HG03103 (cell line): ENCODE measurements at regions not wholly inside any gene's neighbourhood (a gene's known extent, or its start where the extent isn't known, plus 50 kb on each side); places are given as distances from the start of the nearest gene placed in this dataset.

Experiments
- ATAC-seq: cut with Tn5 transposase; IDR thresholded peaks from one replicate; pipeline ENCODE4 v1.9.1; 2021; ENCODE audit warnings: low read depth; ENCODE audit not compliant: unreplicated experiment

DNA sequence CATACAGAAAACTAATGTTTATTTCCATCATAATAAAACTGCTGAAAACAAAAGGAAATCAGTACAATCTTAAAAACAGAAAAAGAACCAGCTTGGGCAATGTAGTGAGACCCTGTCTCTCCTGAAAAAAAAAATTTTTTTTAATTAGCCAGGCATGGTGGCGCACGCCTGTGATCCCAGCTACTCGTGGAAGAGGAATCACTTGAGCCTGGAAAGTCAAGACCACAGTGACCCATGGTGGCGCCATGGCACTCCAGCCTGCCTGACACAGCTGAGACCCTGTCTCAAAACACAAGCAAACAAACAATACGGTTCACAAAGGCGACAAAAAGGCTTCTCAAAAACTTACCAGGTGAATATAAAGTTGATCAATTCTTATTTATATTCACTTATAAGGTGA, 289.7 kb downstream of the BRD1 start:
- no peak for ATAC-seq

- no peak for ATAC-seq
These were observed 291.0 kb downstream of the BRD1 start for GRCh38 chr22:49536571-49537131.

DNA sequence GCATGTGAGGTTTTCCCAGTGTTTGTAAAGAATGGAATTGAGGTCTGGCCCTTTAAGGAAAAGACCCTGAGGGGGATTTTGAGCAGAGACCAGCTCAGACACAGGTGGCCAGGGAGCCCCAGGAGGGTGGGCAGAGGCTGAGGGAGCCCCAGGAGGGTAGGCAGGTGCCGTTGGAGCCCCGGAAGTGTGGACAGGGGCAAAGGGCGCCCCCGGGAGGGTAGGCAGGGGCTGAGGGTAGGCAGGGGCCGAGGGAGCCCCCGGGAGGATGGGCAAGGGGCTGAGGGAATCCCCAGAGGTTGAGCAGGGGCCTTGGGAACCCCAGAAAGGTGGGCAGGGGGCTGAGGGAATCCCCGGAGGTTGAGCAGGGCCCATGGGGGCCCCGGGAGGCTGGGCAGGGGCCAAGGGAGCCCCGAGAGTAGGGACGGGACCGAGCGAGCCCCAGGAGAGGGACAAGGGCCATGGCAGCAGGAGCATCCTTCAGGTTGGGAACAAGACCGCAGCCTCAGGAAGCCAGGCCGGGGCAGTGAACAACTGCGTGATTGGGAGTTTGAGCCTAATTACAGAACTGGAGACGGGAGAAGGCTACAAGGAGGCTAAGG, 292.0 kb downstream of the BRD1 start:
- no peak for ATAC-seq

- no peak for ATAC-seq
These were observed 292.5 kb downstream of the BRD1 start for GRCh38 chr22:49535126-49535525.

DNA sequence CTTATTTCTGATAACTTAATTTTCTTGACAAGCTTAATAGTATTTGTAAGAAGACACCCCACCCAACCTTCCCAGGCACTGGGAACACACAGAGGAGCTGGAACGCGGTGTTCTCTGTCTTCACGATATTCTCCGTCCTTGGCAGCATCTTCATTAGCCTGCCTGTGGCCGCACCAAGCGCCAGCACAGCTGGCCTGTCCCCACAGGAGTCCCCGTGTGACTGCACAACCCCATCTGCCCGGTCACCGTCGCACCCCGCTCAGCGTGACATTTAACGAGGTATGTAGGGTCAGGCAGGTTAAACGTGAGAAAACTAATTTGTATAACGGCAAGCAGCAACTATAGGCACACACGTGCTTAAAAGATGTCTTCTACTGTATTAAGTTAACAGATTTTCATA, 293.3 kb downstream of the BRD1 start:
- no peak for ATAC-seq

DNA sequence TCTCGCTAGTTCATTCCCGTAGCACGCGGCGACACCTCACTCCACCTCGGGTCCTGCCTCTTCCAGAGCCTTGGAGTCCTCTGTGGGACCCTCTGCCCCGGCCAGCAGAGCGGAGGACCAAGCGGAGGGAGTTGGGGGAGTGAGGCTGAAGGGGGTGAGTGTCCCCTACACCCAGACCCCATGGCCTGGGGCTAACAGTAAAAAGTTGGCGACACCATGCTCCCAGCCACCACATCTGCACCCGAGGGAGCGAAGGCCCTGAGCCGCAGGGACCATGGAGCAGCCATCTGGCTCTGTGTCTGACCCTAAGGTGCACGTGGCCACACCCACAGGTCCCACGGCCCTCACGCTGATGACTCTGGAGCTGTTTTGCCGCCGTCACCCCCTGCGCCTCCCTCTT, 293.8 kb downstream of the BRD1 start:
- no peak for ATAC-seq

- ATAC-seq: no peak
These were observed 294.5 kb downstream of the BRD1 start for GRCh38 chr22:49532869-49533802.

DNA sequence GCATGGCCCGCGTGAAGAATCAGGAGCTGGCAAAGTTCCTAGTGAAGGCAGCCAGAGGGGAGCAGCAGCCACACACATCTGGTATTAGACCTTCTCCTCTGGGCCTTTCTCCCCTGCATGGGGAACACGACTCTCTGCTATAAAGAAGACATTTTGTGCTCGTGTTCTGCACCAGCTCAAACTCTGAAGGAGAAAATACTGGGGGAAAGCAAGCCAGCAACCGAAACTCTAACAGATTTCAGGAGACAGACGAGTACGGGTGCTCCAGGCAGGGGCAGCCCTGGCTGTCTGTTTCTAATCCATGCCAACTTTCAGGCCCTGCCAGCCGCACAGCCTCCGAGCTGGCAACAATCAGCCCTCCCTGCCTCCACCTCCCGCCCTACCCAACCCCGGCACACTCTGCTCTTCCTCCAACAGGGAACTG, 296.3 kb downstream of the BRD1 start:
- ATAC-seq: no peak

- ATAC-seq: no peak
These were observed 296.9 kb downstream of the BRD1 start for GRCh38 chr22:49530671-49531367.

DNA sequence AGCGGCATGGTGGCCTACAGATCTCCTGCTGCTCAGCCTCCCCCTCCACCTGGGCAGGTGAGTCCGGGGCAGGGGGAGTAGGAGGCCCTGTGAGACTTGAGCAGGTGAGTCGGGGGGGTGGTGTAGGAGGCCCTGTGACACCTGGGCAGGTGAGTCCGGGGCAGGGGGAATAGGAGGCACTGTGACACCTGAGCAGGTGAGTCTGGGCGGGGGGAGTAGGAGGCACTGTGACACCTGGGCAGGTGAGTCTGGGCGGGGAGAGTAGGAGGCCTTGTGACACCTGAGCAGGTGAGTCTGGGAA, 299.3 kb downstream of the BRD1 start:
- no peak for ATAC-seq

GRCh38 chr22:49527611-49528419, 299.9 kb downstream of the BRD1 start:
- no peak for ATAC-seq

DNA sequence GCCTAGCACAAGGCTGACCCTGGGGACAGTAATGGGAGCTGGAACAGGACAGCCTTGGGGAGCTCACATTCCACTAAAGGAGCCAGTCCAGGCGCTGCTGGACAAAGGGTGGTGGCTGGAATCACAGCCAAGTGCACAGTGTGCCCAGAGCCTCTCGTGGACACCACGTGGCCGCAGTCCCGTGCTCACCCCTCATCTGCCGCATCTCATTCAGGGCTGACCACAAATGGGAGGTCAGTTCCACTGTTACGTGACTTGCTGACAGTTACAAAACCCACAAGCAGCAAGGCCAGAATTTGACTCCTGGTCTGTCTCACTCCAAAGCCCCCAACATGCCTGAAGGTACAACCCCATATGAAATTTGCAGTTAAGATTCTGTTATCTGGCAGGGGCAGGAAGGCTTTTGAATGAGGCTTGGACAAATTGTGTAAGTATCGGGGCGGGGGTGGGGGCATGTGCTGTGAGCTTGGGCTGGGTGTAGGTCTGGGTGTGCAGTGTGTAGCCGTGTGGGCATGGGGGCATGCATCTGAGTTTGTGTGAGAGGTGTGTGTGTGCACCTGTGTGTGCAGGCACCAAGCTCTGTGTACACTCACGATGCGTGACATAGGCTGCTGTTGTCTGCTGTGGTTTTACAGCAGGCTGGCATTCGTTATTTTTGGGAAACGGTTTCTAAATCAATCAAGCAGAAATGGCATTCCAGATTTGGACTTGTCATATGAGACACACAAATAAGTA, 301.7 kb downstream of the BRD1 start:
- no peak for ATAC-seq

DNA sequence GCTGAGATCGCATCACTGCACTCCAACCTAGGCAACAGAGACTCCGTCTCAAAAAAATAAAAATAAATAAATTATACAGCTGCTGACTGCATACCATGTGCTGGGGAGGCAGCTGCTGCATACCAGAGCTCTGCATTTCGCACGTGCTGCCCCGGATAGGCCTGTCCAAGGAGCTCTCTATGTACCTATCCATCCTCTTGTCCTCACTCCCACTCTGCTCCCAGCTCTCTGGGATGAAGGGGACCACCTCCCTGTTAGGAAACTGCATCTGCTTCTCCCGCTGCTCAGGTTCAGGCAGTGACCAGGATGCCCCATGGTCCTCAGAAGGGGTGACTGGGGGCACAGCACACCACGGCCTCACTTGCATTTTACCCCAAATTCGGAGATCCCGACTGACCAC, 302.3 kb downstream of the BRD1 start:
- no peak for ATAC-seq

DNA sequence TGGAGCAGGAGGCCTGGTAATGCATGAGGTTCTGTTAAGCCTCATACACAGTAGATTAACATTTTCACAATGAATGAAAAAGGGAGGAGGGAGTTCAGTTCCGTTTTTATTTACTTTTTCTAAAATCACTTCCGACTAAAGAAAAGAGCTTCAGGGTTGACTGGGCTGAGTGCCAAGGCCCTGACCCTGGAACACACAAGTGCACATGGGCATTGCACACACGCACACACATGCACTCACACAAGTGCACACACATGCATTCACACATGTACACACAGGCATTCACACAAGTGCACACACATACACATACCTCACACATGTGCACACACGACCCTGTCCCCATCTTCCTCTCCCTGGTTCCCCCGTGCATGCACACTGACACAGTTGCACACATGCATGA, 303.3 kb downstream of the BRD1 start:
- ATAC-seq: no peak

GRCh38 chr22:49523374-49524008, 304.2 kb downstream of the BRD1 start:
- ATAC-seq: no peak

- no peak for ATAC-seq
These were observed 304.9 kb downstream of the BRD1 start for GRCh38 chr22:49522582-49523373.

GRCh38 chr22:49521787-49522224, 305.9 kb downstream of the BRD1 start:
- ATAC-seq: no peak

DNA sequence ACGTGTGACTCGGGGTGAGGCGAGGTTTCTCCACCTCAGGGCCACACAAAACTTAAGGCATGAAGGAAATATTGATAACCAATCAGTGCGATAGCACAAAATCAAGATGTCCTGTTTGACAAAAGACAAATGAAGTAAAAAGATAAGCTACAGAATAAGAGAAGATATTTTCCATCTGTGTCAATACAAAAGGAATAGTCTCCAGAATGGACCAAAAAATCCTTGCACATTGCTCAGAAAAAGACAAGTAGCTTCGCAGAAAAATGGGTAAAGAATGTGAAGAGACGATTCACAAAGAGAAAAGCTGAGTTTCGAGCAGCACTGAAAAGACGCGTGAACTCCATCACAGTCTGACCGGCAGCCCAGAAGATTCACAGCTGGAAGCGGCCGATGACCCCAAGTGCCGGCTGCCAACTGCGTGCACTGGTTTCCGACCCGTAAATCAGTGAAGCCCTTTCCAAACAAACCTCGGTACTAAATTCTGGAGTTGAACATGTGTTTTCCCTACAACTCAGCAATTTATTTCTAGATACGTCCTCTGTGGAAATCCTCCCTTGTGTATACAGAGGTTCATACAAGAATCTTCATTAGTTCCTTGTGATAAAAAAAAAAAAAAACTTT, 308.4 kb downstream of the BRD1 start:
- ATAC-seq: no peak
